GM13976 (cell line): ENCODE measurements at regions not wholly inside any gene's neighbourhood (a gene's known extent, or its start where the extent isn't known, plus 50 kb on each side); places are given as distances from the start of the nearest gene placed in this dataset.

Experiments
- DNase-seq: peaks from one replicate; pipeline ENCODE4 v3.0.0; 2012; ENCODE audit warnings: low spot score
- CTCF ChIP-seq: IDR thresholded peaks from 2 replicates; pipeline ENCODE4 v1.5.1; 2012; ENCODE audit warnings: borderline replicate concordance, mild to moderate bottlenecking; ENCODE audit not compliant: insufficient read depth; ENCODE audit errors: extremely low read depth, missing control alignments, control extremely low read depth
- in situ Hi-C: fragments of 300-500 bp; cut with MboI; formaldehyde crosslinking; loops from one replicate; pipeline ENCODE4 v1.12.0; 2022; ENCODE audit warnings: low sequenced_read_pairs, mixed read lengths, inconsistent platforms; ENCODE audit not compliant: unreplicated experiment

GRCh38 chr15:98241032-98241554 lies 280.6 kb downstream of the ARRDC4 start:
- no peak for TF ChIP-seq CTCF
- DNase-seq, result no peak
- in situ Hi-C loops, result no loop called here

GRCh38 chr15:98257290-98257689 lies 296.8 kb downstream of the ARRDC4 start:
- no peak for TF ChIP-seq CTCF
- in situ Hi-C loops, result no loop called here
- no peak for DNase-seq

GRCh38 chr15:98263787-98264186 lies 303.3 kb downstream of the ARRDC4 start:
- in situ Hi-C loops, result no loop called here
- TF ChIP-seq CTCF, result no peak
- DNase-seq, result no peak

- in situ Hi-C loops, result no loop called here
- TF ChIP-seq CTCF, result no peak
- no peak for DNase-seq
Observed at GRCh38 chr15:98266295-98266694, 305.8 kb downstream of the ARRDC4 start.

- no peak for DNase-seq
- TF ChIP-seq CTCF, result no peak
- in situ Hi-C loops, result no loop called here
Observed at GRCh38 chr15:98268163-98268562, 307.7 kb downstream of the ARRDC4 start.

GRCh38 chr15:98272625-98273024 lies 312.1 kb downstream of the ARRDC4 start:
- in situ Hi-C loops, result no loop called here
- TF ChIP-seq CTCF, result no peak
- no peak for DNase-seq

- no peak for DNase-seq
- no peak for TF ChIP-seq CTCF
- in situ Hi-C loops, result no loop called here
Observed at GRCh38 chr15:98276018-98276417, 315.5 kb downstream of the ARRDC4 start.
